ENCODE measurements at regions not wholly inside any gene's neighbourhood (a gene's known extent, or its start where the extent isn't known, plus 50 kb on each side); places are given as distances from the start of the nearest gene placed in this dataset.

GRCh38 chr2:224260372-224261020 is 141.4 kb downstream of the FAM124B start:
- intact Hi-C loops (cut with micrococcal nuclease) = loop anchor here (2.0 kb wide), 1 partner anchor 222 kb away; the partner anchor contains the start of gene SERPINE2
- peaks cover 9% of the 10 kb centered on the region for H3K4me1 Mint-ChIP-seq (ENCODE audit: low read depth)
- H3K4me3 Mint-ChIP-seq = no peak overlapping the region
- no peaks in the 10 kb centered on the region for H3K9me3 Mint-ChIP-seq
- no peaks in the 10 kb centered on the region for H3K36me3 Mint-ChIP-seq (ENCODE audit: low read depth)
- CTCF ChIA-PET = no interaction called here
- H3K27ac Mint-ChIP-seq = peak overlapping the region; percentile 20
- DNase-seq = peak; percentile 39
- H3K27me3 Mint-ChIP-seq (ENCODE audit: low read depth) = peaks cover 13% of the 10 kb centered on the region

GRCh38 chr2:224259831-224260230 is 142.1 kb downstream of the FAM124B start:
- no peak for DNase-seq
- H3K4me1 Mint-ChIP-seq (ENCODE audit: low read depth) = peaks cover 9% of the 10 kb centered on the region
- H3K27me3 Mint-ChIP-seq (ENCODE audit: low read depth) = peaks cover 11% of the 10 kb centered on the region
- H3K9me3 Mint-ChIP-seq = no peaks in the 10 kb centered on the region
- H3K4me3 Mint-ChIP-seq = no peak overlapping the region
- peak overlapping the region; percentile 20 for H3K27ac Mint-ChIP-seq
- intact Hi-C loops (cut with micrococcal nuclease) = loop anchor here (2.0 kb wide), 1 partner anchor 221 kb away; the partner anchor contains the start of gene SERPINE2
- CTCF ChIA-PET = no interaction called here
- H3K36me3 Mint-ChIP-seq (ENCODE audit: low read depth) = no peaks in the 10 kb centered on the region

- Mint-ChIP-seq H3K27ac (no peak overlapping the region), H3K27me3 (ENCODE audit: low read depth) (peaks cover 10% of the 10 kb centered on the region), H3K9me3 (no peaks in the 10 kb centered on the region), H3K4me1 (ENCODE audit: low read depth) (peaks cover 9% of the 10 kb centered on the region), H3K36me3 (ENCODE audit: low read depth) (no peaks in the 10 kb centered on the region), H3K4me3 (no peak overlapping the region)
- CTCF ChIA-PET = no interaction called here
- no peak for DNase-seq
- intact Hi-C loops (cut with micrococcal nuclease) = no loop called here
Measured at GRCh38 chr2:224258059-224258458, 143.8 kb downstream of the FAM124B start.

- Mint-ChIP-seq H3K4me1 (ENCODE audit: low read depth) (peaks cover 9% of the 10 kb centered on the region), H3K36me3 (ENCODE audit: low read depth) (no peaks in the 10 kb centered on the region), H3K4me3 (no peak overlapping the region), H3K27ac (no peak overlapping the region), H3K27me3 (ENCODE audit: low read depth) (peaks cover 10% of the 10 kb centered on the region), H3K9me3 (no peaks in the 10 kb centered on the region)
- DNase-seq = no peak
- CTCF ChIA-PET = interaction anchor here (0.6 to 2.0 kb wide), 3 partner anchors 16 to 287 kb away, joined by 3 to 9 read pairs (median 3); no protein-coding TSS in a partner anchor
- intact Hi-C loops (cut with micrococcal nuclease) = no loop called here
Measured at GRCh38 chr2:224257156-224257555, 144.8 kb downstream of the FAM124B start.

DNA sequence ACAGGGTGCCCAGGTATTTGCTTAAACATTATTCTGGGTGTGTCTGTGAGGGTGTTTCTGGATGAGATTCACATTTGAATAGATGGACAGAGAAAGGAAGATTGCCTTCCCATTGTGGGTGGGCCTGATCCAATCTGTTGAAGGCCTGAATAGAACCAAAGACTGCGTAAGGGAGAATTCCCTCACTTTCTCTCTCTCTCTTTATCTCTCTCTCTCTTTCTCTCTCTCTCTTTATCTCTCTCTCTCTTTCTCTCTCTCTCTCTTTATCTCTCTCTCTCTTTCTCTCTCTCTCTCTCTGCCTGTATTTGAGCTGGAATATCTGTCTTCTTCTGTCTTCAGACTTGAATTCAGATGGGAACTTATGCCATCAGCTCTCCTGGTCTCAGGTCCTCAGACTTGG is 148.4 kb downstream of the FAM124B start:
- DNase-seq = no peak
- intact Hi-C loops (cut with micrococcal nuclease) = loop anchor here (5.0 kb wide), 1 partner anchor 1284 kb away; no protein-coding TSS in a partner anchor
- peaks cover 3% of the 10 kb centered on the region for H3K4me1 Mint-ChIP-seq (ENCODE audit: low read depth)
- CTCF ChIA-PET = no interaction called here
- H3K27me3 Mint-ChIP-seq (ENCODE audit: low read depth) = peaks cover 7% of the 10 kb centered on the region
- H3K4me3 Mint-ChIP-seq = no peak overlapping the region
- H3K36me3 Mint-ChIP-seq (ENCODE audit: low read depth) = no peaks in the 10 kb centered on the region
- H3K27ac Mint-ChIP-seq = no peak overlapping the region
- H3K9me3 Mint-ChIP-seq = no peaks in the 10 kb centered on the region

DNA sequence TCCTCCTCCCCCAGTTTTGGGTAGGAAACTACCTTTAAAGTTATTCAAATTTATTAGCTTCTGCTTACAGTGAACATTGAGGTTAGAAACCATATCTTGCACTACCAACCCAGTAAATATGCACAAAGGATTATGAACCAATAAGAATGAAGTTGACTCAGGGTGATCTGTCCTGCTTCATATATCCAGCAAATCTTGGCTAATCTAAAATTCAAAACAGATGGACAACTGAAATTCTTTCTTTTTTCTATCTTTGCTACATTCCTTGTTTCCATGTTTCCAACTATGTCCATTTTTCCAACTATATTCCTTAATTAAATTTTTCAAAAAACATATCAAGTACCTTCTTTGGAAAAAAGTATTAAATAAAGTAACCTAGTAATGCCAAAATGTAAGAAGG is 149.3 kb downstream of the FAM124B start:
- intact Hi-C loops (cut with micrococcal nuclease) = loop anchor here (5.0 kb wide), 1 partner anchor 1285 kb away; no protein-coding TSS in a partner anchor
- Mint-ChIP-seq H3K4me3 (no peak overlapping the region), H3K36me3 (ENCODE audit: low read depth) (no peaks in the 10 kb centered on the region), H3K4me1 (ENCODE audit: low read depth) (peaks cover 3% of the 10 kb centered on the region), H3K27ac (no peak overlapping the region), H3K9me3 (no peaks in the 10 kb centered on the region), H3K27me3 (ENCODE audit: low read depth) (peaks cover 7% of the 10 kb centered on the region)
- no peak for DNase-seq
- CTCF ChIA-PET = no interaction called here

DNA sequence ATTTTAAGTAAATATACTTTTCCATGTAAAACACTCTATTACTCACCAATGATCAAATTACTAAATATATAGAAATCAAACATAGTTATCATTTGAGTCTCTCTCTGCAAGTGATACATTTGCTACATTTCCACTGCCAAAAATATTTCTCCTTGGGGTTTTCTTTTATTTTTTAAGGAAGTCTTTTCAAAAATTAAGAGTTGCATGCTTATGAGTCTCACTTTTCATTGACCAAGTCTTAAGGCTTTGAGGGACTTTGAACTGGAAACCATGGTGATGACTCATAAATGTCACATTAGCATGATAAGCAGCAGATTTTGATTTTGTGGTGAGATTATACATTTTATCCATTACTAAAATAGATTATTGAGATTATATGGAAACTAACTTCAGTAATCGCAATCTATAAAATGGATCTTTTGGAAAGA is 152.9 kb downstream of the FAM124B start:
- peaks cover 3% of the 10 kb centered on the region for H3K4me1 Mint-ChIP-seq (ENCODE audit: low read depth)
- no peaks in the 10 kb centered on the region for H3K36me3 Mint-ChIP-seq (ENCODE audit: low read depth)
- no peak for DNase-seq
- H3K27ac Mint-ChIP-seq = no peak overlapping the region
- H3K27me3 Mint-ChIP-seq (ENCODE audit: low read depth) = peaks cover 2% of the 10 kb centered on the region
- no peaks in the 10 kb centered on the region for H3K9me3 Mint-ChIP-seq
- no peak overlapping the region for H3K4me3 Mint-ChIP-seq
- intact Hi-C loops (cut with micrococcal nuclease) = no loop called here
- CTCF ChIA-PET = no interaction called here

DNA sequence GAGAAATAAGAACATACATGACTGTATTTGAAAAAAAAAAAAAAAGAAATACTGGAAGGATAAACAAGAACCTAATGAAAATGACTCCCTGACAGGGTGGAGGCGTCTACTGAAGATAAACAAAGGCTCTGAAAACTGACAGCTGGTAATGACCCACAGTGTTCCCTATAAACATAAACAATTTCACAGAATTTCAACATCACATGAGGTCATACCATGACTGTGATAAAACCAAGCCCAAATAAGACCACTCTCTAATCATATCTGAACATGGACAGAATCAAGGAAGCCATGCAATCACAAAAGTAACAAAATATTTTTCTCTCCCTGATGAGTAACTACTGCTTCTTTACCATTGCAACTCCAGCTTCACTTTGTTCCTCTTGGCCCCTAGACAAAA is 159.3 kb downstream of the FAM124B start:
- no peaks in the 10 kb centered on the region for H3K9me3 Mint-ChIP-seq
- CTCF ChIA-PET = no interaction called here
- no peak overlapping the region for H3K4me3 Mint-ChIP-seq
- no peaks in the 10 kb centered on the region for H3K36me3 Mint-ChIP-seq (ENCODE audit: low read depth)
- H3K27me3 Mint-ChIP-seq (ENCODE audit: low read depth) = peaks cover 14% of the 10 kb centered on the region
- H3K27ac Mint-ChIP-seq = no peak overlapping the region
- H3K4me1 Mint-ChIP-seq (ENCODE audit: low read depth) = no peaks in the 10 kb centered on the region
- intact Hi-C loops (cut with micrococcal nuclease) = no loop called here
- no peak for DNase-seq

GRCh38 chr2:224241812-224242211 is 160.1 kb downstream of the FAM124B start:
- no peak overlapping the region for H3K4me3 Mint-ChIP-seq
- CTCF ChIA-PET = no interaction called here
- H3K9me3 Mint-ChIP-seq = no peaks in the 10 kb centered on the region
- peaks cover 14% of the 10 kb centered on the region for H3K27me3 Mint-ChIP-seq (ENCODE audit: low read depth)
- H3K4me1 Mint-ChIP-seq (ENCODE audit: low read depth) = no peaks in the 10 kb centered on the region
- no peak for DNase-seq
- intact Hi-C loops (cut with micrococcal nuclease) = no loop called here
- no peaks in the 10 kb centered on the region for H3K36me3 Mint-ChIP-seq (ENCODE audit: low read depth)
- H3K27ac Mint-ChIP-seq = no peak overlapping the region

- CTCF ChIA-PET = interaction anchor here (1.0 kb wide), 1 partner anchor 9 kb away, joined by 4 read pairs; no protein-coding TSS in a partner anchor
- no peak for DNase-seq
- no peak overlapping the region for H3K27ac Mint-ChIP-seq
- peaks cover 14% of the 10 kb centered on the region for H3K27me3 Mint-ChIP-seq (ENCODE audit: low read depth)
- intact Hi-C loops (cut with micrococcal nuclease) = no loop called here
- no peaks in the 10 kb centered on the region for H3K4me1 Mint-ChIP-seq (ENCODE audit: low read depth)
- H3K4me3 Mint-ChIP-seq = no peak overlapping the region
- peaks cover 3% of the 10 kb centered on the region for H3K9me3 Mint-ChIP-seq
- no peaks in the 10 kb centered on the region for H3K36me3 Mint-ChIP-seq (ENCODE audit: low read depth)
Measured at GRCh38 chr2:224241001-224241400, 160.9 kb downstream of the FAM124B start.

DNA sequence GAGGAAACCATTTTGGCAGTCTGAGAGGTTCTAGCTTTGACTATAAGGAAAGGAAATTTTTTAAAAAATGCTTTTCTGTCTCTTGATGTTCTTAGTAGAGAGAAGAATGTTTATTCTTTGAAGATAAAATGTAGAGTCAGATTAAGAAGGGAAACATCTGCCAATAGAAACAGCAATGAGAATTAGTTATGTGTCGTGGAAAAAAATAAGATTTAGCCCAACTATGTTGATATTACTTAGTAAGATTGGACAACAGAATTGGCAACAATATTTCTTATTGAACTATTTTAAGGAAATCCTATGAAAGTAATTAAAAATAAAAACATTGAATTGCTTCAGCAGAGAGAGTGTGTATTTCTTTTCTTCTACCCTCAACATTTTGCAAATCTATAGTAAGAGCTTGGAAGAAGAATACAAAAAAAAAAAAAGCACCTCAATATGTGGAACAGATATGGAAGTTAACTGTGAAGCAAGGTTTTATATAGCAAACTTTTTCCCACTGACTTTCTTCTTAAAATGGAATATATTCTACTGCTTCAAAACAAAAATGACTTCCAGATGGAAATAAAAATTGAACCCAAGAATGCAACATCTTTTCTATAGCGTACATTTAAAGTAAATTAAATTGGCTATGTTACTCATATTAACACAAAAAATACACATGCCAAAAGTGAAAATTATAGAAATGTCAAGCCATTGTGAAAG is 177.9 kb downstream of the FAM124B start:
- Mint-ChIP-seq H3K27ac (no peak overlapping the region), H3K27me3 (ENCODE audit: low read depth) (peaks cover 32% of the 10 kb centered on the region), H3K9me3 (no peaks in the 10 kb centered on the region), H3K36me3 (ENCODE audit: low read depth) (no peaks in the 10 kb centered on the region), H3K4me3 (no peak overlapping the region), H3K4me1 (ENCODE audit: low read depth) (peaks cover 6% of the 10 kb centered on the region)
- no peak for DNase-seq
- intact Hi-C loops (cut with micrococcal nuclease) = no loop called here
- CTCF ChIA-PET = interaction anchor here (1.0 to 1.8 kb wide), 2 partner anchors 230 to 254 kb away, joined by 4 to 11 read pairs; no protein-coding TSS in a partner anchor

GRCh38 chr2:224222974-224223373 is 178.9 kb downstream of the FAM124B start:
- H3K9me3 Mint-ChIP-seq = no peaks in the 10 kb centered on the region
- DNase-seq = no peak
- H3K27ac Mint-ChIP-seq = no peak overlapping the region
- peaks cover 6% of the 10 kb centered on the region for H3K4me1 Mint-ChIP-seq (ENCODE audit: low read depth)
- no peaks in the 10 kb centered on the region for H3K36me3 Mint-ChIP-seq (ENCODE audit: low read depth)
- peaks cover 33% of the 10 kb centered on the region for H3K27me3 Mint-ChIP-seq (ENCODE audit: low read depth)
- intact Hi-C loops (cut with micrococcal nuclease) = no loop called here
- CTCF ChIA-PET = interaction anchor here (1.0 to 1.8 kb wide), 3 partner anchors 160 to 253 kb away, joined by 4 to 11 read pairs (median 5); no protein-coding TSS in a partner anchor
- no peak overlapping the region for H3K4me3 Mint-ChIP-seq
